Gastrocnemius medialis (tissue), 4 donors: ENCODE measurements at regions not wholly inside any gene's neighbourhood (a gene's known extent, or its start where the extent isn't known, plus 50 kb on each side); places are given as distances from the start of the nearest gene placed in this dataset.

Source experiments
- POLR2A ChIP-seq, 2 donors: fragments of 450-650 bp; IDR thresholded peaks; one replicate each; pipeline ENCODE4 v1.6.1; 2017; ENCODE audit warnings: antibody characterized with exemption in 2 of 2, mild to moderate bottlenecking in 2 of 2, moderate library complexity in 2 of 2
- TF ChIP-seq, protein P1 (sequence below), 5 experiments: fragments of 450-650 bp in 3 of 5; fragments of 200-600 bp in 2 of 5; sonication (generic) in 2 of 5; IDR thresholded peaks in 4 of 5; conservative IDR thresholded peaks in 1 of 5; 1 replicate in 4 of 5; 2 replicates in 1 of 5; pipeline ENCODE4 v1.5.1; 2016 to 2019; ENCODE audit warnings: antibody characterized with exemption in 5 of 5, mild to moderate bottlenecking in 3 of 5, moderate library complexity in 3 of 5

GRCh38 chr13:72639377-72639776, 88.1 kb downstream of the MZT1 start:
- TF ChIP-seq, protein P1, sequence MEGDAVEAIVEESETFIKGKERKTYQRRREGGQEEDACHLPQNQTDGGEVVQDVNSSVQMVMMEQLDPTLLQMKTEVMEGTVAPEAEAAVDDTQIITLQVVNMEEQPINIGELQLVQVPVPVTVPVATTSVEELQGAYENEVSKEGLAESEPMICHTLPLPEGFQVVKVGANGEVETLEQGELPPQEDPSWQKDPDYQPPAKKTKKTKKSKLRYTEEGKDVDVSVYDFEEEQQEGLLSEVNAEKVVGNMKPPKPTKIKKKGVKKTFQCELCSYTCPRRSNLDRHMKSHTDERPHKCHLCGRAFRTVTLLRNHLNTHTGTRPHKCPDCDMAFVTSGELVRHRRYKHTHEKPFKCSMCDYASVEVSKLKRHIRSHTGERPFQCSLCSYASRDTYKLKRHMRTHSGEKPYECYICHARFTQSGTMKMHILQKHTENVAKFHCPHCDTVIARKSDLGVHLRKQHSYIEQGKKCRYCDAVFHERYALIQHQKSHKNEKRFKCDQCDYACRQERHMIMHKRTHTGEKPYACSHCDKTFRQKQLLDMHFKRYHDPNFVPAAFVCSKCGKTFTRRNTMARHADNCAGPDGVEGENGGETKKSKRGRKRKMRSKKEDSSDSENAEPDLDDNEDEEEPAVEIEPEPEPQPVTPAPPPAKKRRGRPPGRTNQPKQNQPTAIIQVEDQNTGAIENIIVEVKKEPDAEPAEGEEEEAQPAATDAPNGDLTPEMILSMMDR (IDR thresholded peaks at IDR 0.05 in 4 of 5, conservative IDR thresholded peaks at IDR 0.05 in 1 of 5) = no peak
- TF ChIP-seq POLR2A (IDR thresholded peaks at IDR 0.05) = no peak
